ENCODE measurements at regions not wholly inside any gene's neighbourhood (a gene's known extent, or its start where the extent isn't known, plus 50 kb on each side); places are given as distances from the start of the nearest gene placed in this dataset.

DNA sequence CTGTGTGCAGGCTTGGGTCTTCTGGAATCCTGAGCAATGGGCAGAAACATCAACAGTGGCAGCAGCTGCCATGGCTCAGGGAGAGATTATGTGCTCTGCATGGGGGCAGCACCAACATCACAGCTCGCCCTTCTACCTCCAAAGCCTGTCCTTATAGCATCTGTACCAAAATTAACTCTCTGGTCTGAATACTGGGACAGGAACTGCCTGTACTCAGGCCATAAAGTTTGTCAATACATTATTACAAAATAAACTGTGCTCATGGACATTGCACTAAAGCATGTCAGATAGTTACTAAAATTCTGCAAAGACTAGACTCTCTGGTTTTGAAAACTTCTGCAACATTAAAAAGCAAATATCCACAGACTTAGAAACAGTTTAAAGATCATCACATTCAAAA lies 91.6 kb downstream of the ZC3H11B start:
- no peak for DNase-seq (ENCODE audit: low read depth)

DNA sequence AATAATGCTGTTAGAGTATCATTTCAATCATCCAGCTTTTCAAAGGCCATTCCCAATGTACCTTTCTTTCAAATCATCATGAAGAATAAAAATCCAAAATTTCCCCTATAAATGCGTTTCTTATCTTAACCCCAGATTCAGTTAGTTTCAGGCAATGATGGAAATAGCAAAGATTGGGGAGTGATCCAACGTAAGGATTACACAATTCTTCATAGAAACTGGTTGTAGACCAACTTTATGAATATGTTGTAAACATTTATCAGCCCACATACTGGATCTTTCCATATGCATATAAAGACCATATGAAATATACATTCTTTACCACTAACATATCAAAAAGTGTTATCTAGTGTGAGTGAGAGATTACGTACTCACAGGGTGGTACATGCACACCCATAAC lies 92.7 kb downstream of the ZC3H11B start:
- DNase-seq (ENCODE audit: low read depth), result no peak

DNA sequence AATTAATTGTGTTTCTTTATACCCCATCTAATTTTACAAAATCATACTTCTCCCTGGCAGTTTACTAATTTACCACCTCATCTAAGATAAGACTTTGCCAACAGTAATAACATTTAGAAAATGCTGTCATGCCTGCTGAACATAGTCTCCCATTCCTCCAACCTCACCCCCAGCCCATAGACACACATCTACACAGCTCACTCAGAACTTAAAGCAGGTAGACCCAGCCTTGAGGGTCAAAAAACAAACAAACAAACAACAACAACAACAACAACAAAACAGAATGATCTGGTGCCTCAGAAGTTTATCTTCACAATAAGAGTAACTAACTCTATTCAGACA lies 94.0 kb downstream of the ZC3H11B start:
- DNase-seq (ENCODE audit: low read depth), result no peak

DNA sequence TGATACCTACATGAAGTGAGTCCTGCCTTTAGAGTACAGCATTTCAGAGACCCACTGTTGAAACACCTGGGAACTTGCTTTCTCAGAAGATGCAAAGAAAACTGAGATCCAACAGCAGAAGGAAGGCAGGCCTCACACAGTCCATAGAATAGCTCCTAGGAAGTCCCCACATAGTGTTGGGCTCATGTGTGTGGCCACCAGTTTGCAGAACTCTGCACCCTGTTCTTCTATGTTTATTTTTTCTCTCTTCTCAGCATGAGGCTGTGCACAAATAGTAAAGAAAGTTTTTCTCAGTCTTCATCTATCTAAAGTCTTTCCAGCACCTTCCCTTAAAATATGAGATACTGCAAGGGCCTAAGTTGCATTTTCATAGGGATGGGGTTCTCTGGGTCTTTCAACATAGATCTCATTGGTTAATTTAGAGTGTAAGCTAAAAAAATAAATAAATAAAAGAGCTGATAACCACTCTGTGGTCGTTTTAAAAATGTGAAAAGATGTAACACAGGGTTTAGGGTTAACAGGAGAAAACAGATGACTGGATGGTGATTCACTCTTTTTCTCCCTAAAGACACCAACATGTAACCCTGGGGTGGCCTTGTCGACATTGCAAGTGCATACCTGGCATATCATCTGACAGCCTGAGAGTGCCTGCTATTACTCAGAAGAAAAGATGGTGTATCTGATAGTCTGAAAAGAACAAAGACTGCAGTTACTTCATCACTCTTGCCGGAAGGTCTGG lies 94.6 kb downstream of the ZC3H11B start:
- DNase-seq (ENCODE audit: low read depth), result no peak

DNA sequence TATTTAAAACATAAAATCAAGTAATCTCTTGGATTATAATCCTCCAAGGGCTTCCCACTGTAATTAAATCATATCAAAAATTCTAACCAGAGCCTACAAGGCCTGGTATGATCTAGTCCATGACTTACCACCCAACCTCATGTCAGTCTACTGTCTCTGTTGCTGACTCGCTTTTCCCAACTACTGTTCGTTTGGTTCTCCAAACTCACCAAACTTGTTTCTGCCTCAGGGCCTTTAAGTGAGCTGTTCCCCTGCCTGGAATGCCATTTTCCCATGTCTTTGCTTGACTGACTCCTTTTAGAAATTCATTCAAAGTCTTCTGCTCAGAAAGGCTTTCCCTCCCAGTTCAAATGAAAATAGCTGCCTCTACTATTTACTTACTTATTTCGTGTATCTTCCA lies 95.9 kb downstream of the ZC3H11B start:
- no peak for DNase-seq (ENCODE audit: low read depth)

DNA sequence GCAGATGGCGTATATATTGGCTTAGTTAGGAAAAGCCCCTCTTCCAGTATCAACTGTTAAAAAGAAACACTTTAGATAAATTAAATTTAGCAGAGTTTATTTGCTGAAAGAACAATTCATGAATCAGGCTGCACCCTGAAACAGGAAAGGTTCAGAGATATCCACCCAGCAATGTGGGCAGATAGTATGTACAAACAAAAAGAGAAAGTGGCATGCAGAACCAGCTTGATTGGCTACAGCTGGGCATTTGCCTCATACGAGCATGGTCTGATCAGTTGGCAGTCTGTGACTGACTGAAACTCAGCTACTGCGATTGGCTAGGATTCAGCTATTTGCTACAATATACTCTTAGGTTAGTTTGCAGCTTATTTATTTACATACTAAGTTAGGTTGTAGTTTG lies 98.2 kb downstream of the ZC3H11B start:
- no peak for DNase-seq (ENCODE audit: low read depth)

DNA sequence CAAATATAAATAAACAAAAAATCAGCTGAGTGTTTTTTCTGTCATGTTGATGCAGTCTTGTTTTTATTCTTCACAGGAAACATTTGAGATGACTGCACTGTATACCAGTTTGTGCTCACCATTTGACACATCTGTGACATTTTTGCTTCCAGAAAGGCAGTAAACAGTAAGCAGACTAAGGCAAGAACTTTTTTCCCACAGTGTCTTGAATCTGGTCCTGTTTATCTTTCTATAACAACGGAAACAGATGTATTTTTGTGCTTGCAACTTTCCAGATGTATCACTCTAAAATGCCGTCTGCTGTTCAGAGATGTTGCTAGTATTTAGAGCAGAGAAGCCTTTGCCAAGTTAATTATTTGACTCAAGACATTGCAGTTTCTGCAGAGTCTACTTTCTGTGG lies 105.5 kb downstream of the ZC3H11B start:
- no peak for DNase-seq (ENCODE audit: low read depth)

DNA sequence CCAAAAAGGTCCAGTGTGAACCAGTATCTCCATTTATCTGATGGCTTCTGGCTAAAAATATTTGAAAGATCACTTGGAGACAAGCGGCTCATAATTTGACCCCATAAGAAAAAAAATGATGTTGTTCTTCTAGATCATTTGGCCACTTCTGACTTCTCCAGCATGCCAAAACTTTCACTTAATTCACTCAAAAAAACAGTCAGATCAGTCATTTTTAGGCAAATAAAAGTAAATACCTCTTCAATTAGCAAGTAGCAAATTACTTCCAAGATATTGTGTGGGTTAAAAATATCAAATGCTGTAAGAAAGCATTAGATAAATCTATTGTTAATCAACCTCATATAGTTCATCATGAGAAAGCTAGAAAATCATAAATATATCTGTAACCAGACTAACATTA lies 106.0 kb downstream of the ZC3H11B start:
- no peak for DNase-seq (ENCODE audit: low read depth)

DNA sequence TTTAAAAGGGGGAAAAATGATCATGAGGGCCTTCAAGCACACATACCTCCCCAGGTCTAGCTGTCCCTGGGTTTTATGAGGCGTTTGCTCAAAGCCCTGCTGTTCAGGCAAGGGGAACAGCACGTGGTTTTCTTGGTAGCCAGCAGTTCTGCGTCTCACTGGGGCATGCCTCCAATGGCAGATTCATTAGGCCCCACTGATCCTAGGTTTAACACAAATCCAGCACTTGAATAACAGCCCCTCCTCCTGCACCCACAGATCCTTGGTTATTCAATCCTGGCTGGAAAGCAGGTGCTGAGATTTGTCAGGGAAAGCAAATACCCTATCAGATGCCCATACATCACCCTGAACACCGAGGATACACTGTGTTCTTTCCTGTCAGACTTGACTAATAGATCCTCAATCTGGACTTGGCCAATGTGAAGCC lies 106.4 kb downstream of the ZC3H11B start:
- DNase-seq (ENCODE audit: low read depth), result no peak

DNA sequence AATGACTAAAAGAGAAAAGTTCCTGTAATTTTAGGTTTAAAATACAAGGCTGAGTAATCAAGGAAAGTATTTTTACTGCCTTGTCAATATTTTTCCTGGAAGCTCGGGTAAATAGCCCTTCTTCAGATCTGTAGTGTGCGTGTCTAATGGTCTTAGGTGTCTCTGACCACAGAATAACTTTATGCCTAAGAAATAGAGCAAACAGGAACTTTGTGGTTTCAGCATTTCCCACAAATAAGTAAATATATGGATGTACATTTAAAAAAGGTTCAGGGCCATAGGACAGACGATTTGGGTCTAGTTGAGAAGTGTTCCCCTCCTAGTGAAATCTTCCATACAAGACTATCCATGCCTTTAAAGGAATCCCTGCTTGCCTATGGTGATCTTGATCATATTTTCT lies 107.0 kb downstream of the ZC3H11B start:
- no peak for DNase-seq (ENCODE audit: low read depth)

DNA sequence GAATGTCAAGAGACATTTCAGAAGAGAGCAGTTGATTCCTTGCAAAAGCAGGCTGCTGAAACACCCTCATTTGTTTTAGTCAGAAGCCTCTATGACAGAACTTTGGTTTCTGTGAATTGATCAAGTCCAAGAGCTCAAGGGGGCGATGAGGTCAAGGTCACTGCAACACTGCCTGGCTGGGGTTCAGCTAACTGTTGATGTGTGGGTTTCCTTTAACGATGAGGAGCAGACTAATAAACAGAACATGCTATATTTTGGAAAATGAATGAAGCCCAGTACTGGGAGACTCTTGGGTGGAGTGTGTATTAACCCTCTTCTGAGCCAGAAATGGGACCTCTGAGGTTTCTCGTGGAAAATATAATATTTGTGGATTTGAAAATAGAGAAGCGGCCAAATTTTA lies 109.3 kb downstream of the ZC3H11B start:
- no peak for DNase-seq (ENCODE audit: low read depth)

DNA sequence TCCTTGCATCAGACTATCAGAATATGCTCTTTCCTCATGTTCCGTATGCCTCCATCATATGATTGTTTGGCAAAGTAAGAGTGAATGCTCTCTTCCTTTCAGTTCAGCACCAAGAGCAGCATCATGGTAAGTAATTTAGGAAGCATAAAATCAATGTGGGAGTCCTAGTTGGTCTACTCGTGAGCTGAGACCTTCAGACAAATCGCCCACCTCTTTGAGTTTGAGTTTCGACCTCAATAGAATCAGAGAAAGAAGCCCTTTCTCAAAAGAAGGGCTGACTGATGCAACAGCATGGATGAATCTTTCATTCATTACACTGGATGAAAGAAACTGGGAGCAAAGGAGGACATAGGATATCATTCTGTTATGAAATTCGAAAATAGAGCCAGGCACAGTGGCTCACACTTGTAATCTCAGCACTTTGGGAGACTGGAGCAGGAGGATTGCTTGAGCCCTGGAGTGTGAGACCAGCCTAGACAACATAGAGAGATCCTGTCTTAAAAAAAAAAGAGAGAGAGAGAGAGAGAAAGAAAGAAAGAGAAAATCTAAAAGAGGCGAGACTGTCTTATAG lies 112.5 kb downstream of the ZC3H11B start:
- no peak for DNase-seq (ENCODE audit: low read depth)

DNA sequence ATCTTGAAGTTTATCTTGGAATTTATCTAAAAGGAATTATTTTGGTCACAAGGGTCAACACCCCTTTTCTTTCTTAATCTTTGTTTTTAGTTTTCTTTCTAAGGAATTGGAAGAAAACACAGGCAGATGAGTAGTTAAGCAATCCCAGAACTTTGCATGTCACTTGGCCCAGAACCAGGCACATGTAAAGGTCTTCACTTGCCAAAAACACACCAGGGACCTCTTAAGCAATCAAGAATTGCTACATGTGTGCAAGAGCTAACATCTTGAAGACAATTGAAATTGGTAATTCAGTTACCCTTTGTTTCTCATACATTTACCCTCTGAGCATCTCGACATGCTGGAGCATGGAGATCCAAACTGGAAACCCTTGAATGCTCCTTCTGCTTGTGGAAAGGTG lies 114.2 kb downstream of the ZC3H11B start:
- no peak for DNase-seq (ENCODE audit: low read depth)

DNA sequence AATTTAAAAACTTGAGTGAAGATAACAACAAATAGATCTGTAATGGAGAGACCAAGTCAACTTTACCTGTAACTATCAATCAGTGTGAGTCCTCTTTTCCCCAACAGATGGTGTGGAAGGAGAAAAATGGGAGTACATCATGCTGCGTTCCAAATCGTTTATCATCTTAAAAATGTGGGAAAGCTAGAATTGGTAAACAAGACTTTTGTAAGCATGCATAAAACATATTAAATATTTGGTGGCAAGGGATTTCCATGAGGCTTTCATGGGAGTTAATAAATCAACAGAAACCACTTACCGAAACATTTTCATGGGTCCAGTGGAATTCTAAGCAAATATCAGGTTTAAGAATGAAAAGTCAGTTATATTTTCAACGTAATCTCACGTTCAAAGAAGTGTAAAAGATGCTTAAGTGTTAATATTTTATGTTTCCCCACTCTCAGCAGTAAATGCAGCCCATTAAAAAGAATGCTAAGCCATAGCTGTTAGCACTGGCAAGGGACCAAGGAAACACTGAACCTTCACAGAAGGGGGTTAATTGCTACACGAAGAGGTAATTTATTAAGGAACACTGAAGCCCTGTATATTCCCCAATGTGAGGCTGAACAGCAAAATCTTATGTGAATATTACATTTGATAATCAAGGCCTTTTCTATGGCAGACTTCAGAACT lies 117.0 kb downstream of the ZC3H11B start:
- DNase-seq (ENCODE audit: low read depth), result no peak

DNA sequence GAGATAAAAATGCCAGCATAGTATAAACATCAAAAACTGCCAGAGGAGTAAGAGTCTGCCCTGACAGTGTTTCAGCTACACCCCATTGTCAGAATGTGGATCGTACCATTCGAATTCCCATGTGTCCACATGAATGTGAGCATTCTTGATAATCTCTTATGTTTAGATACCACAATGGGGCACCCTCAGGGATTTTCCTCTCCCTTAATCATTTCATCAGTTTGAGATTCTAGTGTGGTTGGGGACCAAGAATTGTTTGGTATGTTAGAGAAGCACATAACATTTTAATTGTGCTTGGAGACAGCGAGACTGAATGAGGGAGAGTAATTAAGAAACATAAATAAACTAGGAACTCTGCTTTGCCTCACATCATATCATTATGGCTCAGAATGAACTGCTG lies 120.2 kb downstream of the ZC3H11B start:
- no peak for DNase-seq (ENCODE audit: low read depth)

DNA sequence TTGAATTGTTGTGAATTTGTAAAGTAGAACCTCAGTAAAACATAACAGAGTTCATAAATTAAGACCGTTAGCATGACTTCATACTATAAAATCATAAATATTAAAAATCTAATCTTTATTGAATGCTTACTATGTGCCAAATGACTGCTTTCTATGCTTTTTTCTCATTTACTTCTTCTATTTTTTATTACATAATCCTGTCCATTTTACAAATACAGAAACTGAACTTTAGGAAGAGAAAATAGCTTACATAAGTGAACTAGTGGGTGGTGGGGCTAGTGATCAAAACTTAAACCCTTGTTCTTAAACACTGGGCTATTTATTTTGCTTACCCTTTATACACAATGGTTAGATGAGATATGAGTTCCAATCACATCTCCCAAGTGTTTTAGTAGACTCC lies 122.3 kb downstream of the ZC3H11B start:
- no peak for DNase-seq (ENCODE audit: low read depth)

DNA sequence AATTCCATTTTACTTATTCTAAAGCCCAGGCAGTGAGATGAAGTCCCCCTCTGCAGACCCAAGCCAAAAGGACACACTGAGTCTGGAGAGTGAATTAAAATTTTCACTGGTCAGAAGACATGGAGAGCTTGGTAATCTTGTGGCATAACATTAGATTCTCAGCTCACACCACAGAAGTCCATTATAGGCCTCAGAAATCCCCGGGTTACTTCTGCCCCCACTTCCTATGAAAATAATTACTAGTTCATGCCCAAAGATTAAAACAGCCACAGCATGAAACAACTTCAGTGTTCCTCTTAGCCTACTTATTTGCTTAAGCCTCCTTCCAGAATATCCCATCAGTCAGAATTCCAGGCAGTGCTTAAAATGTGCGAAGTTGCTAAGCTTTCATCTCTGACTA lies 123.3 kb downstream of the ZC3H11B start:
- no peak for DNase-seq (ENCODE audit: low read depth)

DNA sequence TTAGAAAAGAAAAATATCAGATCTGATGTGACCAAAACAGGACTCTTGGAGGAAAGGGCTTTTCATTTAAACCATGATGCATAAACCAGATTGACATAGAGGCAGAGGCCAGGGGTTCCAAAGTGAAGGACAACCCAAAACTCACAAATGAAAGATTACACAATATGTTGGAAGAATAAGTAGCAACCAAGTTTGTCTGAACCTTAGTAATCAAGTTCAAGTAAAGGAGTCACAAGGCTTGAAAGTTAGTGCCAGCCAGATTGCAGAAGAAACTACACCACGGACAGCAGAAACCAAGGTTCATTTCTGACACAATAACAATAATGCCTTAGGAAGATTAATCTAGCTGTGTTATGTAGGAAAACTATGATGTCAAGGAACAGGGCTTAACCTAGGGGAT lies 124.6 kb downstream of the ZC3H11B start:
- DNase-seq (ENCODE audit: low read depth), result no peak

DNA sequence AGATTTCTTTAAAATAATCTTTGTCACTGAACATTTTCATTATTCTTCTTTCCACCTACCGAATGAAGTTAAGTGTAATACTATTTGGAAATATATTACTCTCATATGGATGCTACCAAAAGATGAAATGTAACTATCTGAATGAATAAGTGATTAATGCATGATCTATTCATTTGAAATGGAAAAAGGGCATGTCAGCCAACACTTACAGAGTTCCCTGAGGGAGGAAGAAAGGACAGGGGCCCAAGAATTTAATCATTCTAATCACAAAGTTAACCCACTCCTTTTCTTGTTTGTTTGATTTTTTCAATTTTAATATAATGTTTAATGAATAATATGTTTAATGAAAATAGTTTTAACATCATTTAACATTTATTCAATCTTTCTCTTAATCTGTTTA lies 129.4 kb downstream of the ZC3H11B start:
- DNase-seq (ENCODE audit: low read depth), result no peak

DNA sequence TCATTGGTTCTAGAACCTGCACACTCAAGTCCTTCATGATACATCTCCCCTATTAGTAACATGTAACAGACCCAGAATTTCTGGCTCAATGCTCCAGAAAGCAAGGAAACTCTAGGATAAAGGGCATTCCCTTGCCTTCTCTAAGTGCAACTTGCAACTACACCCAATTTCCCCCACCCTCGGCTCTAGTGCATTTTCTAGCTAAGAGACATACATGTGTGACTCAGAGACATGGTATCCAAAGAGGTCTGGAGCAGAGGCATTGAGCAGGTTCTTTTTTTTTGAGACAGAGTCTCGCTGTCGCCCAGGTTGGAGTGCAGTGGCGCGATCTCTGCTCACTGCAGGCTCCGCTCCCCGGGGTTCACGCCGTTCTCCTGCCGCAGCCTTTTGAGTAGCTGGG lies 132.9 kb downstream of the ZC3H11B start:
- no peak for DNase-seq (ENCODE audit: low read depth)

DNA sequence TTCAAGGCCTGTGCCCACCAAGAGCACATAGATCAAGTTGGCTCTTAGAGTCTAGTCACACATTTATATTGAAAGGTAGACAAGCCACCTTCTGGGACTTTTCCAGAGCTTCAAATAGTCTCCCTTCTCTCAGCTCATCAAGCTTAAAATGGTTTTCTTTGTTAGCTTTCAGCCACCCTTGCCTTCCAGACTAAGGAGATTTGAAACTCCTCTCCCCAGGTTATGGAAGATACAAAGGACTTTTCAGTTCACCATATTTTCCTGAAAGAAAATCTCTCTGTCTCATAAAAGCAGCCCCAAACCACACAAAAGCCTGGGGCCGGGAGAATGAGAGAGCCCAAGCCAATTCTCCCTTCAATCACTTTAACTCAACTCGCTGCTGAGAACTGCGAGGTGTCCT lies 134.1 kb downstream of the ZC3H11B start:
- DNase-seq (ENCODE audit: low read depth), result no peak

DNA sequence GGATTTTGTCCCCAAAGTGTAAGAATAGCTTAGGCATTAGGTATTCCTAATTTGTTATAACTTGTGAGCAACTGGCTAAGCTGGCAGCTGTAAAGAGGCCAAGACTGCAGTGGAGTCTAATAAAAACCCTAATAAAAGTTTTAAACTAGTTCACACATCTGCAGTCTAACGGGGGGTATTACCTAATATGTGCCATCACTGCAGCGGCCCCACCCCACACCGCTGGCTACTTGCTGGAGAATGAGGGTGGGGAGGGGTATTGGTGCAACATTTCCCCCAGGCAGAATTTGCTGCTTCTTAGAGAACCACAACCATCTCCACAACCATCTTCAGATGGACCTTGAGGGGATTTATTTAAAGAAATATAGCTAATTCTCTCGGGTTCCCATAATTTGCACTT lies 135.0 kb downstream of the ZC3H11B start:
- DNase-seq (ENCODE audit: low read depth), result no peak

DNA sequence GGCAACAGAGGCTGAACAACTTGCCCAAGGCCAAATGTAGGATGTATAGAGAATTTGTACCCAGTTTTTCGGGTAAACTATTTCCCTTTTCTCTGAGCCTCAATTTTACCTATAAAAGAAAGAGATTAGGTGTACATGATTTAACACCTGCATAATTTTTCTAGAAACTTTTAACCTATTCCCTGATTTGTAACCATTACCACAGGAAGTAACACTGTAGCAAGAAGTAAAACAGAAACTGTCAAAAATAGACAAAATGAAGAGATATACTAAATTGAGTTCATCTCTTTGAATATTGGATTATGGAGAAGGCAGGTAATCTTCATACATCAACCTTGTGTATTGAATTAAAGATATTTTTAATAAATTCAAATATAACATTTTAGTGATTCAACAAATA lies 136.2 kb downstream of the ZC3H11B start:
- DNase-seq (ENCODE audit: low read depth), result no peak

DNA sequence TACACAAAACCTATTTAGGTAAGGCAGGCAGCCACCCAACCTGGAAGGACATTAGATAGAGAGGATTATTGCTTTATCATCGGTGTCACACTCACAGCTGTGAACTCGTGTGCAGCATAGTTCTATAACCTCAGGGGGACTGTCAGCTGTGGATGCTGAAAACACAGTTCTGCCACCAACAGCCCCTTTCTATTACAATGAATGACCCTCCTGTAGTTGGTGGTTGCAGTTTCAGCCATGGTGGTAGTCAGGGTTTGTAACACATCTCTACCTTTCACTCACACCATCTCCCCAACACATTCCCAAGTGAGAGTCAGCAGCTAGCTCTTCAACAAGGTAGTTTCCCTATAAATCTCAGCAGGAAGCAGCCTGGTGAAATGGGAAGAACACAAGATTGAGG lies 136.8 kb downstream of the ZC3H11B start:
- DNase-seq (ENCODE audit: low read depth), result no peak

All from activated T-cell treated with anti-CD3 and anti-CD28 coated beads for 1 hour (primary cell).